NCI-H460 (cell line): ENCODE measurements at regions not wholly inside any gene's neighbourhood (a gene's known extent, or its start where the extent isn't known, plus 50 kb on each side); places are given as distances from the start of the nearest gene placed in this dataset.
"Not testable (repeated sequence)": the region's sequence is repeated elsewhere in the genome, so short reads cannot be mapped to it uniquely, and the experiment has no call there.

Experiments used
- DNase-seq: peaks from one replicate; pipeline ENCODE4 v3.0.0-alpha.2; 2016; ENCODE audit warnings: low read depth; ENCODE audit errors: extremely low read depth

GRCh38 chr7:9919-10318 is 182.5 kb upstream of the FAM20C start:
- not testable (repeated sequence) for DNase-seq

- not testable (repeated sequence) for DNase-seq
Measured at GRCh38 chr7:32565-33280, 159.6 kb upstream of the FAM20C start.

DNA sequence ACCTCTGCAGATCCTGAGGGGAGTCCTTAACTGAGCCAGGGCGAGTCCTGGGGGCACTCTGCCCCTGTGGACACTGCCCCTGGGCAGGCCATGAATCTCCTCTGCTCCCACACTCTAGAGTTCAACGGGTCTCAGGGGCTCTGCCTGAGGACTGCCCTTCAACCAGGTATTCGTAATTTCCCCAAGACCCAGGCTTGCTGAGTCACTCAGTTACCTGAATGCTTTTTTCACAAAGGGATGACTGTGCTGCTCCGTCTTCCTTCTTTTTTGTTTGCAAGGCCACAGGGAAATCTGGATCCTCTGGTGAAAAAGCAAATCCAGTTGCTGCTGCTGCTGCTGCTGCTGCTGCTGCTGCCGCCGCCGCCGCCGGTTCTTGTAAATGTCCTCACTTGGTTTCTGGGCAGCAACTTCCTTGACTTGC is 157.2 kb upstream of the FAM20C start:
- DNase-seq = not testable (repeated sequence)

DNA sequence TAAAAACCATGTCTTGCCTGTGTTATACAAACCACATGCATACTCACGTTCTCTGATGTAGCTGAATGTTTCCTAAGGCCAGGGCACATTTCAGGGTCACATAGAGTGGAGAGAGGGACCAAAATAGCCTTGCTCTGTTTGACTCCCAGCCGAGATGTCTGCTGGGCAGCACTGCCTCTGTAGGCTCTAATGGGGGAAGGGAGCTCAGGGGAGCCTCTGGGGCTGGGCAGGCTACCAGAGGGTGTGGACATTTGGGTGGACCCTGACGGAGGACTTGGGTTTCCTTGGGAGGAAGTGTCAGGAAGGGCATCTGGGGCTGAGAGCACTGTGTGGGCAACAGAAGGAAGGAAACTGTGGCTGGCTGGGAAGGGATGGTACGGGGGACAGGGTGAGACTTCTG is 155.8 kb upstream of the FAM20C start:
- not testable (repeated sequence) for DNase-seq

DNA sequence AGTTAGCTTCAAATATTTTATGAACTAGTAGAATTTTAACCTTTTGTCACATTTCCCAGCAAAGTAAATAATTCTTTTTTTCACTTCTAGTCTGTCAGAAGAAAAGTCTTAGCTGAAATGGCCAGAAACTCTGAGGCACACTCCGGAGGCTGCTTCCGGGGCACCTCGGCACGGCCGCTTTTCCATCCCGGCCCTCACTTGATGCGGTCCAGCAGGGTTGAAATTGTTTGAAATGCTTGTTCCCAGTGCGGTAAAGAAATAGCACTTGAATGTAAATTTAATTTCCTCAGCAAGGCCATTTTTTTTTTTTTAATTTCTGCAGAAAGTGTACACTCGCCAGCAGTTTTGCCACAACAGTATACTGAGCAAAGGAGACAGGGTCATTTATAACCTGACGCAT is 154.7 kb upstream of the FAM20C start:
- DNase-seq = not testable (repeated sequence)

- not testable (repeated sequence) for DNase-seq
Measured at GRCh38 chr7:38444-38843, 153.9 kb upstream of the FAM20C start.

DNA sequence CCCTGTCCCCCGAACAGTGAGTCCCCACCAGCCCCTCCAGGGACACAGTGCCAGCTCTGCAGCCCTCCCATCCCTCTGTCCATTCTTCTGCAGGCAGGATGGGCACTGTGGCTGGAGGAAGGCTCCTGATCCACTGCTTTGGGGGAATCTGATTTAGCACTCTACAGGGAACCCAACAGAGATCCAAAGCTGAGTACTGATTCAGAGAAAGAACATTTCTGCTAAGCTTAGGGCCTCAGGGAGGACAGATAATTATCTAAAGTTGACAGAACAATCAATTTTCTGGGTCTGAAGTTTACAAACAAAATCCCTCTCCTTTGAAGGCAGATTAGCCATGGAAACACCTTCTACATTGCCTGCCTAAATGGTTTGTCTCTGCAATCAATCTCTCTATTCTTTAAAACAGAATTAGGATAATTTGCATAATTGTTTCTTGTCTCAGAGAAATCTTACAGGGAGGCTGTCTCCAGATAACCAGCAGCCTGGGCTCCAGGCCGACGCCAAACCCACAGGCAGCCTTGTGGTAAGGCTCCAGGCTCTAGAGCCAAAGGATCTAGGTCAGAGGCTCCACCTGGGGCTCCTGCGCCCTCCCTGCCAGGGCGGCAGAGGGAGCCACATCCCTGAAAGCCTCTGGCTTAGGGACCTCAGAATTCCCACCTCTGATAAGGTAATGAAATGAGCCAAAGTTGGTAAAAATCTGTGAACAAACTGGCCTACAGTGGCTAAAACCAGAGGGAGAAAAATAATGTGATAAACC is 152.2 kb upstream of the FAM20C start:
- not testable (repeated sequence) for DNase-seq

DNA sequence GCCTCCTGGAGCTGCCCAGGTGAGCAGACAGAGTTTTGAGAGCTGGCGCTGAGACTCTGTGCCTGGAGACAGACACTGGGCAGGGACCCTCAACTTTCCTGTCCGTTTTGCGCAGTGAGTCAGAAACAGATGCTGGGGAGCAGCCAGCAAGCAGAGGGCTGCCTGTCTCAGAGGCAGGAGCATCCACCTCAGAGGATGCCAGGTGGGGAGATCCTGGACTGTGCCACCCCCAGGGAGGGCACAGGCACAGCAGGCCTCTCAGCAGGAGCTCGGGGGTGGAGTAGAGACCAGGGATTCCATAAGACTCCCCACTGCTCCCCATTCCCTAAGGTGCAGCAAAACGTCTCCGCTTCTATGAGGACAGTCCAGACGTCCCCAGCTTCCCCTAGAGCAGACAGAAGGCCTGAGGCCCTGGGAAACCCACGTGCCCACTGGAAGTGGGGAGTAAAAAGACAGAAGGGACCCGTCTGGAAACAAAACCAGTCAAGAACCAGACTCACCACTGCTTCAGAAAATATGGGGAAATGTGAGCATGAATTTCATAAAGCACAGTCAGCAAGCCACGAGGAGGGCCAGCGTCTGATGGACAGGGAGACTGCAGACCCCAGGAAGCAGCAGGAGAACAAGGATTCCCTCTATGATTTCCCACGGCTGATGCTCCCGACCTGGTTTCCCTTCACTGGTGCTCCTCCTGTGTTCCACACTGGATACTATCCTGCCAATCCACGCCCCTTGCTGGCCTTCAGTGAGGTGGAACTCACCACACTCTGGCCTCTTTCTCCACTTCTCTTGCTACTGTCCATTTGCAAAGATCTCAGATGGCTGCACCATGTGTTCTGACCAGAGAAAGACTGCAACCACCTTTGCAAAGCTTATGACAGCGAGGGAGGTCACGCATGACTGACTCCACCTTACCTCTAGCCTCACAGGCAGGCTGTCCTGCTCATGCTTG is 151.3 kb upstream of the FAM20C start:
- no peak for DNase-seq

- DNase-seq = no peak
Measured at GRCh38 chr7:41917-42565, 150.3 kb upstream of the FAM20C start.

DNA sequence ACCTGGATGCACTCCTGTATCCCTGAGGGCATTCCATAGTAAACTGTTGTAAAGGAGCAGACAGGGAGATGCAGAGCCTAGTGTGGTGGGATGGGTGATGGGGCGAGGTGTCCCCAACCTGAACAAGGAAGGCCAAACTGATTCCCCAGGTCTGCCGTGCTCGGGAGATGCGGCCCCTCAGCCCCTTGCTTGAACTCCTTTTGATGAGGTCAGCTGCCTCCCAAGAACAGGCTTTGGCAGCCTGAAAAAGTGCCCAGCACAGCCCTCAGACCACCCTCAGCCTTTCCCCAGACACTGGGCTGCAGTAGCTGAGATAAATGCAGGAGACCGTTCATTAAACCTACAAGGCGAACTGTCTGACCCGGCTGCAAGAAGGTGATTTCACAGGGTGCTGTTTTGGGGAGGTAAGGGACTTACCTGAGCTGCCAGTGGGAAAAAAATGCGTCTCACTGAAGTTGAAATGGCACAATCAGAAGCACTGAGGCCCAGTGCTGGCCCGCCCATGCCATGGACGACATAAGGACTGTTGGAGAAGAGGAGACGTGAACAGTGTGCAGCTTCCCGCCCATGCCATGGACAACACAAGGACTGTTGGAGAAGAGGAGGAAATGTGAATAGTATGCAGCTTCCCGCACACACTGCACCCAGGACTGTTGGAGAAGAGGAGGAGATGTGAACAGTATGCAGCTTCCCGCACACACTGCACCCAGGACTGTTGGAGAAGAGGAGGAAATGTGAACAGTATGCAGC is 148.4 kb upstream of the FAM20C start:
- DNase-seq = no peak

DNA sequence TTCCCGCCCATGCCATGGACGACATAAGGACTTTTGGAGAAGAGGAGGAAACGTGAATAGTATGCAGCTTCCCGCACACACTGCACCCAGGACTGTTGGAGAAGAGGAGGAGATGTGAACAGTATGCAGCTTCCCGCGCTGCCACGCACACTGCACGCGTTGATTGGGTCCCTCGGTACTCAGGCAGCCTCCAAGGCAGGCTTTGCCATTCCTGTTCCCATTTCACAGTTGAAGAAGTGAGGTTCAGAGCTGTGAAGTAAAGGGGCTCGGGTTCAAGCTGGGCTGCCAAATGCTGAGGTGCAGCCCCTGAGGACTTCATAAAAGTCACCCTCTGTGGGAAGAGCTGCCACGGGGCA is 147.9 kb upstream of the FAM20C start:
- DNase-seq = no peak

DNA sequence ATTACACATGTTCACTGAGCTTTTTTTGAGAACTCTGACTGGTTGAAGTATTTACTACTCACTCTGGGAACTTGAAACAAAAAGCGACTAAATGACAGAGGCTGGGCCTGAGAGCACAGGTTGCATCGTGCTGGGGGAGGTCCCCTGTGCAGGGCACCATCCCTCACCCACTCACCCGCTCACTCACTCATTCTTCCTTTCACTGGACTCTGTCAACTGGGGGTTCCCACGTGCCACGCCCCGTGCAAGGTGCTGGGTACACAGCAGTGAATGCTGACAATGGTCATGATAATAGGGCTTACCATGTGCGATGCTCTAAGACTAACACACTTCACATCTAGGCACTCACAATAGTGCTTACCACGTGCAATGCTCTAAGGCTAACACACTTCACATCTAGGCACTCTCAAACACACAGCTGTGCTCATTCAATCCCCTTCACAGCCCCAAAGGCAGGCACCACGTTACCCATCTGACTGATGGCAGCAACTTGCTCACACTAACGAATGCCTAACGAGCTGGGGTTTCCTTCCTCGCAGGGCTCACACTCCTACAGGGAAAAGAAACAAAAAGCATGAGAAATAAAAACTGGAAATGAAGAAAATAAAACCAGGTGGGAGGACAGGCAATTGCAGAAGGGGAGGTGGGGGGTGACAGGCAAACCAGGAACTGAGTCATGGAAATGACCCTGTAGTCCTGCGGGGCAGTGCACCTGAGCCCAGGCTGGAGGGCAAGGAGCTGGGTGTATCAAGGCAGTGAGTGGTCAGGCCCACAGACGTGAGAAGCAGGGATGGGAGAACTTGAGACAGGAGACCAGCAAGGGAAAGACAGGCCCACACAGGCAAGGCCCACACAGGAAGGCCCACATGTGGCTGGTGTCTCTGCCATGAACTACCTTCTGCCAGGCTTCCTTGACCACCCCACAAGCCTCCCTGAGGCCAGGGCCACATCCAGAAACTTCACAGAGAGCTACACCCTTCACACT is 147.0 kb upstream of the FAM20C start:
- DNase-seq = no peak

GRCh38 chr7:46123-46829 is 146.1 kb upstream of the FAM20C start:
- no peak for DNase-seq

- DNase-seq = no peak
Measured at GRCh38 chr7:46830-47140, 145.6 kb upstream of the FAM20C start.

GRCh38 chr7:51456-52068 is 140.8 kb upstream of the FAM20C start:
- no peak for DNase-seq

DNA sequence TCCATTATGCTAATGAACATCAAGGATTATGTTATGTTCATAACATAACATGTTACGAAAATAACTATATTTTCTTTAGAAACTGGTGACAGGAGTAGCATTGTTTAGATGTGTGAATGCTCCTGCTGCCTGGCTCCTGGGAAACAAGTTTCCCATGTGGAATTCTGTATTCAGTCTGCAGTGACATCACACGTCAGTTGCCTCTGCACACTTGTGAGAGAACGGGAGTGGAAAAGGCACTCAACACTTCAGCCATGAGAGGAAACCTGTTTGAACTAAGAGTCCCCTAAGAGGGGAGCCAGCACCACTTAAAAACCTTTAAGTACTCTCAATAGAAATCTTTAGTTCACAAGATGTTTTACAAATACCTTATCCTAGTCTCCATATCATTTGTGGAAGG is 140.3 kb upstream of the FAM20C start:
- no peak for DNase-seq

GRCh38 chr7:53531-53930 is 138.8 kb upstream of the FAM20C start:
- no peak for DNase-seq

- no peak for DNase-seq
Measured at GRCh38 chr7:54615-55014, 137.8 kb upstream of the FAM20C start.
